ENCODE measurements at regions not wholly inside any gene's neighbourhood (a gene's known extent, or its start where the extent isn't known, plus 50 kb on each side); places are given as distances from the start of the nearest gene placed in this dataset.

- TF ChIP-seq ARNTL (CRISPR knock-in tag; IDR thresholded peaks at IDR 0.05; ENCODE audit: borderline replicate concordance, low read depth) (no peak), ZNF565 (CRISPR knock-in tag; conservative IDR thresholded peaks at IDR 0.05; ENCODE audit: low read depth) (no peak), ZFP3 (CRISPR knock-in tag; IDR thresholded peaks at IDR 0.05) (no peak), ZFP30 (CRISPR knock-in tag; IDR thresholded peaks at IDR 0.05) (no peak)
- TF ChIP-seq, protein P1, sequence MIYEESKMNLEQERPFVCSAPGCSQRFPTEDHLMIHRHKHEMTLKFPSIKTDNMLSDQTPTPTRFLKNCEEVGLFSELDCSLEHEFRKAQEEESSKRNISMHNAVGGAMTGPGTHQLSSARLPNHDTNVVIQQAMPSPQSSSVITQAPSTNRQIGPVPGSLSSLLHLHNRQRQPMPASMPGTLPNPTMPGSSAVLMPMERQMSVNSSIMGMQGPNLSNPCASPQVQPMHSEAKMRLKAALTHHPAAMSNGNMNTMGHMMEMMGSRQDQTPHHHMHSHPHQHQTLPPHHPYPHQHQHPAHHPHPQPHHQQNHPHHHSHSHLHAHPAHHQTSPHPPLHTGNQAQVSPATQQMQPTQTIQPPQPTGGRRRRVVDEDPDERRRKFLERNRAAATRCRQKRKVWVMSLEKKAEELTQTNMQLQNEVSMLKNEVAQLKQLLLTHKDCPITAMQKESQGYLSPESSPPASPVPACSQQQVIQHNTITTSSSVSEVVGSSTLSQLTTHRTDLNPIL (CRISPR knock-in tag; IDR thresholded peaks at IDR 0.05; ENCODE audit: low read depth) = no peak
- TF ChIP-seq, protein P2, sequence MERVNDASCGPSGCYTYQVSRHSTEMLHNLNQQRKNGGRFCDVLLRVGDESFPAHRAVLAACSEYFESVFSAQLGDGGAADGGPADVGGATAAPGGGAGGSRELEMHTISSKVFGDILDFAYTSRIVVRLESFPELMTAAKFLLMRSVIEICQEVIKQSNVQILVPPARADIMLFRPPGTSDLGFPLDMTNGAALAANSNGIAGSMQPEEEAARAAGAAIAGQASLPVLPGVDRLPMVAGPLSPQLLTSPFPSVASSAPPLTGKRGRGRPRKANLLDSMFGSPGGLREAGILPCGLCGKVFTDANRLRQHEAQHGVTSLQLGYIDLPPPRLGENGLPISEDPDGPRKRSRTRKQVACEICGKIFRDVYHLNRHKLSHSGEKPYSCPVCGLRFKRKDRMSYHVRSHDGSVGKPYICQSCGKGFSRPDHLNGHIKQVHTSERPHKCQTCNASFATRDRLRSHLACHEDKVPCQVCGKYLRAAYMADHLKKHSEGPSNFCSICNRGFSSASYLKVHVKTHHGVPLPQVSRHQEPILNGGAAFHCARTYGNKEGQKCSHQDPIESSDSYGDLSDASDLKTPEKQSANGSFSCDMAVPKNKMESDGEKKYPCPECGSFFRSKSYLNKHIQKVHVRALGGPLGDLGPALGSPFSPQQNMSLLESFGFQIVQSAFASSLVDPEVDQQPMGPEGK (CRISPR knock-in tag; IDR thresholded peaks at IDR 0.05; ENCODE audit: borderline replicate concordance) = no peak
These were observed 373.8 kb downstream of the ZEB2 start for GRCh38 chr2:144146076-144146475.
